Body of pancreas (tissue), 4 donors: ENCODE measurements at regions not wholly inside any gene's neighbourhood (a gene's known extent, or its start where the extent isn't known, plus 50 kb on each side); places are given as distances from the start of the nearest gene placed in this dataset.
"Not testable (repeated sequence)": the region's sequence is repeated elsewhere in the genome, so short reads cannot be mapped to it uniquely, and the experiment has no call there.

ENCODE experiments used
- ATAC-seq: fragments of 150-250 bp; one replicate; pipeline ENCODE4 v1.9.1; 2016
- DNase-seq, 4 donors: peaks; one replicate each; pipeline ENCODE4 v3.0.0-alpha.2; 2019
- H3K27ac ChIP-seq, 4 donors: fragments of 200-600 bp; sonication (generic); 1 replicate in 3 of 4; 2 replicates in 1 of 4; pipeline versions ENCODE4 v1.5.1 to v1.6.1; 2016 to 2019; ENCODE audit warnings: mild to moderate bottlenecking in 1 of 4, mixed read lengths in 1 of 4, moderate library complexity in 1 of 4
- H3K27me3 ChIP-seq, 2 donors: fragments of 200-600 bp; sonication (generic); one replicate each; pipeline ENCODE4 v1.6.0; 2016; ENCODE audit warnings: mild to moderate bottlenecking in 1 of 2
- H3K36me3 ChIP-seq, 2 donors: fragments of 200-600 bp; sonication (generic); replicated peaks in 1 of 2; 2 replicates each; pipeline ENCODE4 v1.5.1; 2016; ENCODE audit warnings: low read depth in 2 of 2; ENCODE audit not compliant: insufficient read depth in 1 of 2
- H3K4me1 ChIP-seq: fragments of 200-600 bp; sonication (generic); one replicate; pipeline ENCODE4 v1.6.0; 2016
- H3K4me3 ChIP-seq, 2 donors: fragments of 200-600 bp; sonication (generic); 1 replicate in 1 of 2; 2 replicates in 1 of 2; pipeline ENCODE4 v1.5.1; 2016 to 2019
- H3K9me3 ChIP-seq, 3 donors: fragments of 200-600 bp; sonication (generic); 1 replicate in 2 of 3; 2 replicates in 1 of 3; pipeline ENCODE4 v1.5.1; 2016
- POLR2A ChIP-seq, 3 donors: fragments of 450-650 bp; IDR thresholded peaks; one replicate each; pipeline ENCODE4 v1.6.1; 2016; ENCODE audit warnings: antibody characterized with exemption in 3 of 3, mild to moderate bottlenecking in 2 of 3
- WGBS, 2 donors: methylation state at CpG; one replicate each; pipeline ENCODE4 v1.1.5; 2017; 5-methylcytosine and 5-hydroxymethylcytosine counted together
- intact Hi-C: fragments of 100-400 bp; cut with DNase I; formaldehyde crosslinking; loops from one replicate; pipeline ENCODE4 v1.15.1; 2023
- TF ChIP-seq, protein P1 (sequence below), 7 experiments: fragments of 450-650 bp in 4 of 7; fragments of 200-600 bp in 3 of 7; sonication (generic) in 3 of 7; IDR thresholded peaks; one replicate each; pipeline ENCODE4 v1.5.1; 2016 to 2019; ENCODE audit warnings: antibody characterized with exemption in 7 of 7

DNA sequence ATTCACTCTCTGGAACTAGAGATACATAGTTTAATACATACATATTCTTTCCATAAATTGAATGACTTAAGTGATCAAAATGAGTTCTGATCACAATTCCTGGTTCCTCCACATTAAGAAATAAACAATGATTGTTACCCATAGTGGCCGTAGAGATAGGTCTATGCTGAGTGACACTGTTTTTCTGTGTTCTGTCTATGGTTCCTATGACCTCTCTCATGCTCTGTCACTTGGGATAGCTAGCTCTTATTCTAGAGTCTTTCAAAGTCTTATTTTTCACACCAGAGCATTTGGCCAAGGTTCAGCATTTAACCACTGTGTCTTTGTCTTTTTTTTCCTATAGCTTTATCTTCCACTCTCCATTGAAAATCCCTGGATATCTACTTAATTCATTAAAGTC, 132.4 kb downstream of the GOLGA6L6 start:
- Histone ChIP-seq H3K9me3 (no peaks in the 10 kb centered on the region), H3K27me3 (no peaks in the 10 kb centered on the region), H3K4me1 (no peaks in the 10 kb centered on the region), H3K27ac (no peak overlapping the region), H3K4me3 (no peak overlapping the region), H3K36me3 (no peaks in the 10 kb centered on the region)
- intact Hi-C loops = no loop called here
- no peak for TF ChIP-seq POLR2A (IDR thresholded peaks at IDR 0.05)
- TF ChIP-seq, protein P1, sequence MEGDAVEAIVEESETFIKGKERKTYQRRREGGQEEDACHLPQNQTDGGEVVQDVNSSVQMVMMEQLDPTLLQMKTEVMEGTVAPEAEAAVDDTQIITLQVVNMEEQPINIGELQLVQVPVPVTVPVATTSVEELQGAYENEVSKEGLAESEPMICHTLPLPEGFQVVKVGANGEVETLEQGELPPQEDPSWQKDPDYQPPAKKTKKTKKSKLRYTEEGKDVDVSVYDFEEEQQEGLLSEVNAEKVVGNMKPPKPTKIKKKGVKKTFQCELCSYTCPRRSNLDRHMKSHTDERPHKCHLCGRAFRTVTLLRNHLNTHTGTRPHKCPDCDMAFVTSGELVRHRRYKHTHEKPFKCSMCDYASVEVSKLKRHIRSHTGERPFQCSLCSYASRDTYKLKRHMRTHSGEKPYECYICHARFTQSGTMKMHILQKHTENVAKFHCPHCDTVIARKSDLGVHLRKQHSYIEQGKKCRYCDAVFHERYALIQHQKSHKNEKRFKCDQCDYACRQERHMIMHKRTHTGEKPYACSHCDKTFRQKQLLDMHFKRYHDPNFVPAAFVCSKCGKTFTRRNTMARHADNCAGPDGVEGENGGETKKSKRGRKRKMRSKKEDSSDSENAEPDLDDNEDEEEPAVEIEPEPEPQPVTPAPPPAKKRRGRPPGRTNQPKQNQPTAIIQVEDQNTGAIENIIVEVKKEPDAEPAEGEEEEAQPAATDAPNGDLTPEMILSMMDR (IDR thresholded peaks at IDR 0.05) = no peak
- ATAC-seq (no peak), DNase-seq (no peak)
- 45 to 55% methylated on average over 1 of the region's 1 CpG for WGBS, 2 donors

DNA sequence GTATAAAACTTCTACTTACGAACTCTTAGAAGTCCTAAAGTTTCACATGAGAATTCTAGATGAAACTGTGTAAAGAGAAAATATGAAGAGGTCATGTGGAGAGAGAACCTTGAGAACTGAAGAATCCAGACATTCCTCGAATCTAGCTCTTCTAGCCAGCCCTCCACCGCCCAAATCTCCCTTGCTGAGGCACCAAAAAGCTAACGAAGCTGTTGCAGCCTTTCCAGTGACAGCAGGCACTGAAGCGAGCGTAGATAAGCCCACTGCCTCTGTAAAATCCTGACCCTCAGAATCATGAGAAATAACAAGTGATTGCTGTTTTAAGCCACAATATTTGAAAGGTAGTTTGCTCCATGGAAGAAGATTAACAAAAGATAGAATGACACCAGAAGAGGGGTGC, 134.0 kb downstream of the GOLGA6L6 start:
- TF ChIP-seq POLR2A (IDR thresholded peaks at IDR 0.05) = no peak
- TF ChIP-seq, protein P1 (IDR thresholded peaks at IDR 0.05) = no peak
- DNase-seq (no peak), ATAC-seq (no peak)
- no peaks in the 10 kb centered on the region for H3K27me3 ChIP-seq
- H3K4me1 ChIP-seq = no peaks in the 10 kb centered on the region
- 33 to 47% methylated on average over 6 of the region's 6 CpGs for WGBS, 2 donors
- no peaks in the 10 kb centered on the region for H3K36me3 ChIP-seq
- no peak overlapping the region for H3K27ac ChIP-seq
- intact Hi-C loops = no loop called here
- no peak overlapping the region for H3K4me3 ChIP-seq
- no peaks in the 10 kb centered on the region for H3K9me3 ChIP-seq

DNA sequence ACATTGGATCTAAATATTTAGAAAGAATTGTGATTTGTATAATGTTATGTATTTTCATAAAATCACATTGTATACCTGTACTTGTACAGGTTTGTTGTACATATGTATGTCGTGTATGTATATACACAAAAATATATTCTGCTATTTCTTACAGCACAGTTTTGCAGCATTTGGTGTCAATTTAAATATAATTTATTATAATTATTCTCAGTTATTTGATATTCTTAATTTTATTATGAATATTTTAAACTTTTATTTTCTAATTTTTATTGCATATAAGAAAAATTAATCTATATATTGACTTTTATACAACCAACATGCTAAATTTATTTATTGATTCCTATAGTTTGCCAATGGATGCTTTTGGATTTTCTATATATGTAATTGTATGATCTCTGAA, 137.0 kb downstream of the GOLGA6L6 start:
- H3K36me3 ChIP-seq, ATAC-seq, H3K27me3 ChIP-seq, H3K27ac ChIP-seq, H3K4me3 ChIP-seq, H3K9me3 ChIP-seq, H3K4me1 ChIP-seq, intact Hi-C loops, DNase-seq: not testable (repeated sequence)
- WGBS, 2 donors = 31 to 41% methylated on average over 1 of the region's 1 CpG

DNA sequence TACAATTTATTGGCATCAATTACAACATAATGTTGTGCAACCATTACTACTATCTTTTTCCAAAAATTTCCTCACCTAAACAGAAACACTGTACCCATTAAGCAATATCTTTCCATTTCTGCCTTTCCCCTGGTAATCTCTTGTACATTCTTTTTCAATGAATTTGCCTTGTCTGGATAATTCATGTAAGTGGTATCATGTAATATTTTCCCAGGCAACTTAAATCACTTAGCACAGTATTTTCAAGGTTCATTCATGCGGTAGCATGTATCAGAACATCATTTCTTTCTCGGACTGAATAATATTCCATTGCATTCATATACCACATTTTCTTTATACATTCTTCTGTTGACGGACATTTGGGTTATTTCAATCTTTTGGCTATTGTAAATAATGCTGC, 139.0 kb downstream of the GOLGA6L6 start:
- DNase-seq, H3K36me3 ChIP-seq, H3K4me3 ChIP-seq, H3K9me3 ChIP-seq, H3K27me3 ChIP-seq, intact Hi-C loops, ATAC-seq, H3K27ac ChIP-seq, H3K4me1 ChIP-seq: not testable (repeated sequence)
- 55 to 59% methylated on average over 3 of the region's 3 CpGs for WGBS, 2 donors

DNA sequence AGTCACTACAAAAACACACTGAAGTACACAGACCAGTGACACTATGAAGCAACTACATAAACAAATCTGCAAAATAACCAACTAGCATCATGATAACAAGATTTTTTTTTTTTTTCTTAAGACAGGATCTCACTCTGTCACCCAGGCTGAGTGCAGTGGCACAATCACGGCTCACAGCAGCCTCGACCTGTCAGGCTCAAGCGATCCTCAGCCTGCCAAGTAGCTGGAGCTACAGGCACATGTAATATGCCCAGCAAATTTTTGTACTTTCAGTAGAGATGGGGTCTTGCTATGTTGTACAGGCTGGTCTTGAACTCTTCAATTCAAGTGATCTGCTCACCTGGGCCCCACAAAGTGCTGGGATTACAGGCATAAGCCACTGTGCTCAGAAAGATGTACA, 140.5 kb downstream of the GOLGA6L6 start:
- H3K4me1 ChIP-seq, intact Hi-C loops, H3K27me3 ChIP-seq, DNase-seq, H3K9me3 ChIP-seq, H3K27ac ChIP-seq, ATAC-seq, H3K4me3 ChIP-seq, H3K36me3 ChIP-seq: not testable (repeated sequence)
- 54 to 61% methylated on average over 3 of the region's 3 CpGs for WGBS, 2 donors

DNA sequence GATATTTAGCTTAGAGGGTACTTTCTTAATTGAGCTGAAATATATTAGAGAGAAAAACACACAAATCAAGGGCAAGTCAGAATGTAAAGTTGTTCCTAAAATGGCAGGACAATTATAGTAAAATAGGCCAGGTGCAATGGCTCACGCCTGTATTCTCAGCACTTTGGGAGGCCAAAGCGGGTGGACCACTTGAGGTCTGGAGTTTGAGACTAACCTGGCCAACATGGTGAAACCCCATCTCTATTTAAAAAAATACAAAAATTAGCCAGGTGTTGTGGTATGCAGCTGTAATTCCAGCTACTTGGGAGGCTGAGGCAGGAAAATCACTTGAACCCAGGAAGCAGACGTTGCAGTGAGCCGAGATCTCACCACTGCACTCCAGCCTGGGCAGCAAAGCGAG, 142.9 kb downstream of the GOLGA6L6 start:
- H3K4me3 ChIP-seq, ATAC-seq, DNase-seq, H3K4me1 ChIP-seq, H3K27me3 ChIP-seq, H3K27ac ChIP-seq, H3K9me3 ChIP-seq, intact Hi-C loops, H3K36me3 ChIP-seq: not testable (repeated sequence)
- 44 to 52% methylated on average over 5 of the region's 5 CpGs for WGBS, 2 donors

DNA sequence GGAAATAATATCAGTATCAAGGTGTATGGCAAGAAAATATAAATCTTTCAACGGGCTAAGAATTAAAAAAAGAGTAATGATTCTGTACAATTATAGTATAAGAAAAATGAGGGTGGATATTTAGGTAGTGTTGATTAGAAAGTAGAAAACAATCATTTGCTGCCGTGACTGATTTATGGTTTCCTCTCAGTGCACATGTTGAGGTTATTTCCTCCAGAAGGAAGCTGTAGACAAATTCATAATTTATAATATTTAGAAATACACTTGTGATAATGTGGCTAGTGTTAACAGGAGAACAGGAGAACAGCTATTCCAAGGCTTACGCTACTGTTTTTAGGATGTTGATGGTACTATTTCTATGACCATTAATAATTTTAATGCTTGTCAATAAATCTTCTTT, 153.4 kb downstream of the GOLGA6L6 start:
- H3K36me3 ChIP-seq, DNase-seq, H3K4me1 ChIP-seq, H3K9me3 ChIP-seq, H3K4me3 ChIP-seq, H3K27me3 ChIP-seq, H3K27ac ChIP-seq, ATAC-seq, intact Hi-C loops: not testable (repeated sequence)
- 32 to 35% methylated on average over 3 of the region's 3 CpGs for WGBS, 2 donors
